ENCODE measurements at regions not wholly inside any gene's neighbourhood (a gene's known extent, or its start where the extent isn't known, plus 50 kb on each side); places are given as distances from the start of the nearest gene placed in this dataset.

DNA sequence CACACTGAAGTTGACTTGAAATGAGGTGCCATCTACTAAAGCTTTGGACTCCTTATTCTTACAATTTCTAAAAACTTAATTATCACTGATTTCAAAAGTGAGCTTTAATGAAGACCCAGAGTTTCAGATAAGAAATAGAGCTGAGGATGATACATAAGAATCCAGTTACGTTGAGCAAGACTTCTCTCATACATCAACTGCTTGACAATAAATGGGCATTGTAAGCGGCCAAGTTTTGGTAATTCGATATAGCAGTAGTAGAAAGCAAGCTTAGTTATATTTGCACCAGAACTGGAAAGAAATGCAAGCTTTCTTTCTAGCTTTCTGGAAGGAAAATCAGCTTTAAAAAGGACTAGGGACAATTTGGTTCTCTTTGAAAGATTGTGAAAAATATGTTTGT is 1359.6 kb downstream of the FSCB start:
- TF ChIP-seq EZH2 (IDR thresholded peaks at IDR 0.05; ENCODE audit: borderline replicate concordance, insufficient read depth, low read depth, low read length, poor library complexity, severe bottlenecking) (no peak), CTCF (IDR thresholded peaks at IDR 0.05) (no peak)

All from B cell (primary cell).